ENCODE measurements at regions not wholly inside any gene's neighbourhood (a gene's known extent, or its start where the extent isn't known, plus 50 kb on each side); places are given as distances from the start of the nearest gene placed in this dataset.
A peak's percentile ranks its signal among the peaks of the same experiment; 100 is the strongest.
"Not testable (repeated sequence)": the region's sequence is repeated elsewhere in the genome, so short reads cannot be mapped to it uniquely, and the experiment has no call there.

DNA sequence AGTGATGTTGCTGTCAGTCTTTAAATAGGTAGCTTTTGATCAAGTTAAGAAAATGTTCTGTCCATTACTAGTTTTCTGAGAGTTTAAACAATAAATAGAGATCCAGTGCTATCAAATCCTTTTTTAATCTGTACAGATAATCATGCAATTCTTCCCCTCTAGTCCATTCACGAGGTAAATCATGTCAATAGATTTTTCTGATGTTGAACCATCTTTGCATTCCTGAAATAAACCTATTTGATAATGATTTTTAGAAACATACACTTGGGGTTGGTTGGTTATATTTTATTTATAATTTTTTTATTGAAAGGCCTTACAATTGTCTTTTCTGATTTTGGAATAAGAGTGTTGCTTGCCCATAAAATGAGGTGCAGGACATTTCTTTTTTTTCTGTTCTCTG is 95.0 kb downstream of the FAM53A start:
- FAIRE-seq = no peak

DNA sequence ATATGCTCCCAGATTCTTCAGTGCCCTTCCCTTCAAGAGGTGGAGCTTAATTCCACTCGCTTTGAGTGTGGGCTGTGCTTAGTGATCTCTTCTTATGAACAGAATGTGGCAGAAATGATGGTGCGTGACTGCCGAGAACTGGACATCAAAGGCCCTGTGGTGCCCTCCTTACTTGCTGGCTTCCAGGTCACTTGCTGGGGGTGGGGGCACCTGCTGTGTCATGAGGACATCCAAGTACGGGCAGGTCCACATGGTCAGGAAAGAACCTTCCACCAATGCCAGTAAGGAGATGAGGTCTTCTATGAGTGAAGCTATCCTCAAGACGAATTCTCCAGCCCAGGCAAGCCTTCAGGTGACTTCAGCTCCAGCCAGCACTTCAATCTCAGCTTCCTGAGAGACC is 95.8 kb downstream of the FAM53A start:
- no peak for FAIRE-seq

DNA sequence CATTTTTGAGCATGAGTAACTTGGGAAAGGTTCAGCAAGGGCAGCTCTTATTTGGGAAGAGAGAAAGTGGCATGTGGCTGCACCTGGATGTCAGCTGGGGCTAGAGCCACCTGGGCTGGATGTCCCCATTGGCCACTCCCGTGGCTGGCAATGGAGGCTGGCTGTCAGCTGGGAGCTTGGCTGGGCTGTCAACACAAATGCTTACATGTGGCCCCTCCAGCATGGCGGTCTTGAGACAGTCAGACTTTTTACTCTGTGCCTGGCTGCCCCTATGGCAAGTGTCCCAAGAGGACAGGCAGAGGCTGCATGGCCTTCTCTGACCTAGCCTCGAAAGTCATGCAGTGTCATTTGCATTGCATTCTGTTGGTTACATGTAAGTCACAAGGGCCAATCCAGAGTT is 99.6 kb downstream of the FAM53A start:
- no peak for FAIRE-seq

DNA sequence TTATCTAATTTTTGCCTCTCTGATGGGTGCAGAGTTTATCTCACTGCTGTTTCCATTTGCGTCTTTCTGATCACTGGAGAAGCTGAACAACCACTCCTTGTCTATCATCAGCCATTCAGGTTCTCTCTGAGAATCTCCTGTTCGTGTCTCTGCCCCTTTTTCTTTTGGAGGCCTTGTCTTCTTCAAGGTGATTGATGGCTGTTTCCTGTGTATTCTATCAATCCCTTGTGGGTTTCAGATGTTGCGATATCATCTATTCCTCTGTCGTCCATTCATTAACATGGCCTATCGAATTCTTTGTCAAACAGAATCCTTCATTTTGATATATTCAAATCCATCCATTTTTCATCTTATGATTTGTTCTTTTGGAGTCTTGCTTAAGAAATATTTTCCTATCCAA is 100.3 kb downstream of the FAM53A start:
- no peak for FAIRE-seq

DNA sequence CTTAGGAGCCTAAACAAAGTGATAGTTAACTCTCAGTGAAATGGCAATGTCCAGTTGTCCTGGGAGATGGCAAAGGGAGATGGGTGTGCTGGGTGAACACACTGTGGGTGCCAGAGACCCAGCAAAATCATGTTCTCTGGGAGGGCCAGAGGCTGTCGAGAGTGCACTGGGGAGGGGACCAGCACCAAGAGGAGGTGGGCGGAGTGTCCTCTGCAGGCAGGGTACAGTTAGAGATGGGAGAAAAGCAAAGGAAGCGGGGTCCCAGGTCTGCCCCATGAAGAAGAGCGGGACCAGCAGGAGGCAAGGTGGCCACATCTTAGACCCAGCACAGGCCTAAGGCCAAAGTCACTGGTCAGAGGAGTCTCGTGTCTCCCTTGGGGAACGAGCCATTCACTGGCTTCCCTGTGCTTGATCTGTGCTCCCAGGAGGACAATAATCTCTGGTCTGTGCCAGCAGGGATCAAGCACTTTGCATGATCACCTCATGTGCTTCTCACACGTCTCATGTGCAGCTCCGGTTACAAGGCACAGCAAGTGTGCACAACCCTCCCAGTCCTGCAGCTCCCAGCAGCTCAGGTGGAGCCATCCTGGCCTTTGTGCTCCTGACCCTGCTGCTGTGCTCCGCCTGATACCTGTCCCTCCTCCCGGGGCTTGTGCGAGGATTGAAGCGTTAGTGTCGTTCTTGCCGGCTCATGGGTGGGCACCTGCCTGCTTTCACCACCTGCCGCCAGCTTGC is 100.9 kb downstream of the FAM53A start:
- no peak for FAIRE-seq

DNA sequence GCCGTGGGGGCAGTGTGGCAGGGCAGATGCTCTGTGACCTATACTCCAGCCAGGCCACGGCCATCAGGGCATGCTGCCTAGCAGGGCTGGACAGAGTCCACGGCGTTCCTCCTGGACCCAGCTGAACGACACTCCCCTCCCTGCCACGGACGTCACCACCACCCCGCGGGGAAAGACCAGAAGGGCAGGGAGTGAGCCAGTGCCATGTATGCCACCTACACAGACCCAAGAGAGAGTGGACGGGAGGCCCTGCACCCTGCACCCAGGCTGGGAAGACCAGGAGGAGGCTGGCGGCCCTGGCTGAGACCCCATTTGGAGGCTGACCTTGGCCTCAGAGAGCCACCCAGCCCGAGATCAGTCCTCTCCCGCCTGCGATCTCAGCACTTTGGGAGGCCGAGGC is 101.9 kb downstream of the FAM53A start:
- no peak for FAIRE-seq

DNA sequence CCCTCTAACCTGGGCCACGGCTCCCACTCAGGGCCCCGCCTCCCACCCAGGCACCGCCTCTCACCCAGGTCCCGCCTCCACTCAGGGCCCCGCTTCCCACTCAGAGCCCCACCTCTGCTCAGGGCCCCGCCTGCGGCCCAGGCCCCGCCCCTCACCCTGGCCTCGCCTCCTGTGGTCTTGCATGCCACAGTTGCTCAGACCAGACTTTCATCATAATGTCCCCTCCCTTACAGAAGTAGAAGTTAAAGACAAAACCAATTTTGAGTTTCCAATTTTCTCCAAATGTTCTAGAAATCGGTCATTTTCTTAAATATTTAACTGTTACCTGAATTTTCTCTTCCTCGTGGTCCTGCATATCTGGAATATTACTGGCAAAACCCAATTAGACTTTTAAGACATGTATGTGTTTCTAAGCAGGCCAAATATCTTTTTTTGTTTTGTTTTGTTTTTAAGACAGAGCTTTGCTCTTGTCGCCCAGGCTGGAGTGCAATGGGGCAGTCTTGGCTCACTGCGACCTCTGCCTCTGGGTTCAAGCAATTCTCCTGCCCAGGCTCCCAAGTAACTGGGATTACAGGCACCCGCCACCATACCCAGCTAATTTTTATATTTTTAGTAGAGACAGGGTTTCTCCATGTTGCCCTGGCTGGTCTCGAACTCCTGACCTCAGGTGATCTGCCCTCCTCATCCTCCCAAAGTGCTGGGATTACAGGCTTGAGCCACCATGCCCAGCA is 102.8 kb downstream of the FAM53A start:
- peak; percentile 37 for FAIRE-seq

DNA sequence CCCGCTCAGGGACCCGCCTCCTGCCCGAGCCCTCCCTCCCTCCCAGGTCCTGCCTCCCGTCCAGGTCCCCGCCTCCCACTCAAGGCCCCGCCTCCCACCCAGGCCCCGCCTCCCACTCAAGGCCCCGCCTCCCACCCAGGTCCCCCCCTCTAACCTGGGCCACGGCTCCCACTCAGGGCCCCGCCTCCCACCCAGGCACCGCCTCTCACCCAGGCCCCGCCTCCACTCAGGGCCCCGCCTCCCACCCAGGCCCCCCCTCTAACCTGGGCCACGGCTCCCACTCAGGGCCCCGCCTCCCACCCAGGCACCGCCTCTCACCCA is 103.5 kb downstream of the FAM53A start:
- FAIRE-seq = not testable (repeated sequence)

DNA sequence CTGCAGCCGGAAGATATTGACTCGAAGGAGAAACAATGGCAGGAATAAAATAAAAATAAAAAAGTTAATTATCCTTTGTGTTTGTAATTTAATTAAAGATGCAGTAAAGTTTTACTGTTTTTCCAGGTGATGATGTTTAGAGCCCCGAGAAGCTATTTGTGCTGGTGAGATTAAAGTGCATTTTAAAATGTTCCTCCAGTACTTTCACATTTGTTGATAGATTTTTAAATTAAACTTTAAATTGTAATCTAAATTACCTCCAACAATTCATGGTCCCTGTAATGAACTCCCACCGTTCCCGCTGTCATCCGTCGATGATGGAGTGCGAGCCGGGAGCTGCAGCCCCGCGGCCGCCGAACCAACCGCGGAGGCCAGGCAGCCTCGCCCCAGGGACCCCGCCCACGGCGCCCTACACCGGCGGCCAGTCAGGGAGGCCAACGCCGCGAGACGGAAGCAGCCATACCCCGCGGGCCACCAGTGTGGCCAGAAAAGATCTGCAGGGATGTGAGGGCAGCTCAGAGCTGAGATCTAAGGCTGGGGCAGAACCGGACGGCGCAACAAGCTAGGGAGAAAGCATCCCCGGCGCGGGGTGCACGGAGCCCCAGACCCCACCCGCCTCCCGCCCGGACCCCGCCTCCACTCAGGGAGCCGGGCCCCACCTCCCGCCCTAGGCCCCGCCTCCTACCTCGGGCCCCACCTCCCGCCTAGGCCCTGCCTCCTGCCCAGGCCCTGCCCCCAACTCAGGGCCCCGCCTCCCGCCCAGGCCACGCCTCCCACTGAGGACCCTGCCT is 104.0 kb downstream of the FAM53A start:
- FAIRE-seq = no peak

DNA sequence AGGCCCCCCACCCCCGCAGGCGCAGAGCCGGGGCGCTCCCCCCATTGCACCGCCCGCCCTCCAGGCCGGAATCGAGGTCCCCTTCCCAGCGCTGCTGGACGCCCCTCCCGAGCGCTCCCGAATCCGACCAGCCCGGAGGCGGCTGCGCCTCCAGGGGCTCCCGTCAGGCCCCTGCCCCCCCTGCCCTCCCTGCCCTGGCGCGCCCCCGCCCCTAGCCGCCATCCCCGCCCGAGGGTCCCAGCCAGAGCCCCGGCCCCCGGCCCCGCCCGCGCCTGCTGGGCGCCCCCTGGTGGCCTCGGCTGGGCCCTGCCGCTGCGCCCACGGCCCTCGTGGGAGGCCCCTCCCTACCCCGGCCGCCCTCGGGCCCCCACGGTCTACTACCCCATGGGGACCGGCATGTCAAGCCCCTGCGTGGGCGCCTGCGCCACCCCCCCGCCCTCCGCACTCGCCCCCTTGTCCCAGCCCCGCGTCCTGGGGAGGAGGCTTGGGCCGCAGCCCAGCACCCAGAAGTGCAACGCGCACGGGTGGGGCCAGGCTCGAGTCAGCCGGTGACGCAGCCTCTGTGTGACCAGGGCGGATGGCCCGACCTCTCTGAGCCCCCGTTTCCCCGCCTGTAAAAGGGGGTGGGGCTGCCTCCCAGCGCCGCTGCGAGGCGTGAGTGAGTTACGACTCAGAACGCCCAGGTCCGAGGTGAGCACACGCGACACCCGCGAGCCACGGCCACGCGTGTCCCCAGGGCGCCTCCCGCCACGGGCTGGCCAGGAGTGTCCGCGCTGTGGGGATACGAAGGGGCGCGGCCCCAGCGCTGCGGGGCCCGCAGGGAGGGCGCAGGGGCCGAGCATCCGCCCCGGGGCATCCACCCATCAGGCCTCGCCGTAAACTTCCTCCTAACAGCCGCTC is 104.9 kb downstream of the FAM53A start:
- no peak for FAIRE-seq

DNA sequence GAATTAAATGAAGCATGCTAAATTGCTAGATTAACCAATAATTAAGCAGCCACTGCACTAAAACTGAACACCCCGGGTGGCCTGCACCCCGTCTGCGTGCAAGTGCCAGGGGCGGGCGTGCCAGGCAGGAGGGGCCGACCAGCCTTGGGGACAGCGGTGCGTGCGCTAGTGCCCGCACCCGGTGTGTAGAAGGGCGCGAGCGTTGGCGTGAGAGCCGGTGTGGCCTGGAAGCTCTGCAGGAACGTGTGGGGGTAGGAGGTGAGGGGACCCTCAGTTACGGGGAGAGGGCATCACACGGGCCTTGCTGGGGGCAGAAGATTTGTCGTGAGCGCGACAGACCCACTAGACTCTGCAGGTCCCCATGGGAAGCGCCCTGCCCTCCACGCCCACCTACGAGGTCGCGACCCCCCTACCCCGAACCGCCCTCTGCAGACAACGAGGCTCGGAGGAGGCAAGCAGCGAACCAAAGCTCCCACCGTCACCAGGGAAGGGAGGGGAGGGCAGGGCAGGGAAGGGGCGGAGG is 105.8 kb downstream of the FAM53A start:
- no peak for FAIRE-seq

DNA sequence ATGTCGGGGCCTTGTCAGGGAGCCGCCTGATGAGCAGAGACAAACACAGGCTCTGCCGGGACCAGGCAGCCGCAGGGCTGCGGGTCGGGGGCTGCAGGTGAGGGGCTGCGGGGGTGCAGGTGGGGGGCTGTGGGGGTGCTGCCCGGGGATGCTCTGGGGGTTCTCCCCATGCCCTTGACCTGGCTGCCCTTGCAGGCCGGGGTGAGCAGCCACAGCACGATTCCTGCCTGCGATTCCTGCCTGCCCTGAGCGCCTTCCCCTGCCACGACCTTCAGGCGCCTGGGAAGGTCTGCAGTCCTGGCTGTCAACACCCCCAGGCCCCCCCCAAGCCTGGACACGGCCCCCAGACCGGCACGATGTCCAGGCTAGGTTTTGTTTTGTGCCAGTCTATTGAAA is 106.3 kb downstream of the FAM53A start:
- FAIRE-seq = no peak

DNA sequence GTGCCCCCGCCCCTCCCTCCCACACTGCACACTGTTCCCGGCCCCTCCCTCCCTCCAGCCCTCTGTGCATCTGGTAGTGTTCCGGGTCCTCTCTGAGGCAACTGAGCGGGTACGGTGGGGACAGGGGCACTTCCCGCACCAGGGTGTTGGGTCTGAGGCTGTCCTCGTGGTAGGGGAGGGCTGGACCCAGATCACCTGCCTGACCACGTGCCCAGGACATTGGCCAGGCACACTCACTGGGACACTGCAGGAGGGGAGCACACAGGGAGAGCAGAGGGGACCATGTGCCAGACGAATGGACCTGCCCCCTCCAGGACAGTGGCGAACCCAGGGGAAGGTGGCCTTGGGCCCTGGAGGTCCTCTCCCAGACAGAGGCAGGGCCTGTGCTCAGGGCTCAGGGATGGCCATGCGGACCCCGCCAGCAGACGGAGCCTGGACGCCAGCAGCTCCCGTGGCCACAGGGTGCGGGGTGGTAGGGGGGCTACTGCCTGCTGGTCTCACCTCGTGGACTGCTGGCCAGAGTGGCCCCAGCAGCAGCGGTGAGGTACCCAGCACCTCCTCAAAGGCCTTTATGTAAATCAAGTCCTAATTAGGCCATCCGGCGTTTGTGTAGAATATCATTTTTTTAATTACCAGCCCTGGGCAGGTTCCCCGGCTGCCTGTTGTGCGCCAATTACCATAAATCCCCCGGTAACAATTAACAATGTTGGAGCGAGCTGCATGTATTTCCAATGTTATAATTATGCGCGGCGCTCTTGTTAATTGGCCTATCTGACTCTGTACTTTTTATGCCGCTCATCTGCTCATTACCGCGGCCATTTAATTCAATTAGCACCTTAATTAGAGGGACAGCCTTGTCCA is 106.9 kb downstream of the FAM53A start:
- no peak for FAIRE-seq

DNA sequence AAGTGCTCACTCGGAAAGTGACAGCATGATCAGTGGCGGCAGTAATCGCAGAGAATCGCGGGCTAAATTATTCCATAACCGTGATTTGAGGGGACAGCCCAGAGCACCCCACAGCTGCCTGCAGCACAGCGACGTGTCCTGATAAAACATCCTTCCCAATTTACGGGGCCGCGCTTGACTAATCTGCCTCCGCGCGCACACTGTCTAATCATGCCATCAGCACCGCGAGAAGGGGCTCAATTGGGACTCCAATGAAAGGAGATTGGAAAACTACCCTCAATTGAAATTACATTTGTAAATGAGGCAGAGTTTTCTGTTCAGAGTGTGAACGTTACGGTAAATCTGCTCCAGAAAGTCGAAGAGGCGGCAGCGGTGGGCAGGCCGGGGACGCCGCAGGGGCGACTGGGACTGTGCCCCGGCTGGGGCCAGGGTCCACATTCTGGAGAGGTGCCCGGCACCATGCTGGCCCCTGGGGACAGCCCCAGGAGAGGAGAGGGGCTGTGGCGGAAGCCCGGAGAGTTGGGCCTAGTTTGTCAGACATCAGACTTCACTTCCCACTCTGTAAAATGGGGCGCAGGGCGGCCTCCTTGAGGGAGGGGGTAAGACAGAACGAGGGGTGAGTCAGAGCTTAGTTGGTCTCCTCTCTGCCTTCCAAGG is 107.7 kb downstream of the FAM53A start:
- no peak for FAIRE-seq

DNA sequence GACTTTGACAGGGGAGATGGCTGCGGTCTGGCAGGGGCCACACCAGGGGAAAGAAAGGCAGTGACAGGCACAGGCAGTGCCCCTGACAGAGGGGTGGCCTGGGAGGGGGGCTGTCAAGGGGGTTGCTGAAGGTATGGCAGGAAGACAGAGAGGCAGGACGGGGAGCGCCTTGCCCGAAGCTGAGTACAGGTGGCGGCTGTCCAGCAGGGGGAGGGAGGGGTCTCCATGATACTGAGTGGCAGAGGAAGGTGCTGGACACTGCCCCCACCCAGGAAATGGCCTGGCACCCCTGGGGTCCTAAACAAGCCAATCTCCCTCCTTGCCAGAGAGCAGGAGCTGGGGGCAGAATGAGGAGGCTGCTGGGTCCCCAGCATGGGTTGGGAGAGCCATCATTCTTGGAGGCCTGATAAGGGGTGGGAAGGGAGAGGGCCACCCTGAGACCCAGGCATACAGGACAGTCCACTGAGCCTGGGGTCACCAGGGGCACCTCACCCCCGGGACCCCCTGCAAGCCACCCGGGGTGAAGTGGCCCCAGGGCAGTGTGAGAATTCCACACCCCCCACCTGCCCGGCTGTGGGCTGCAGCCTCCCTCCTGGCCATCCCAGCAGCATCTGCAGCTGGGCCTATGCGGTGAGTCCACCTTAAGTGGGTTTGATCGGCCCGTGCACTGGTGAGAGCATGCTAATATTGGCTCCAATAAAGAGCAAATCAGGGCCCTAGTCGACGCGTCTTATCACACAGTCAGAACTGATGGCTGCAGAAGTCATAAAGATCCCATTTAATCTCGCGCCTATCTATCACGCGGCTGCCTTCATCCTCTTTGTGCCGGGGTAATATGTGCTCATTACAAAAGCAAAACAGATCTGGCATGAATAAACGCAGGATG is 108.5 kb downstream of the FAM53A start:
- FAIRE-seq = no peak

DNA sequence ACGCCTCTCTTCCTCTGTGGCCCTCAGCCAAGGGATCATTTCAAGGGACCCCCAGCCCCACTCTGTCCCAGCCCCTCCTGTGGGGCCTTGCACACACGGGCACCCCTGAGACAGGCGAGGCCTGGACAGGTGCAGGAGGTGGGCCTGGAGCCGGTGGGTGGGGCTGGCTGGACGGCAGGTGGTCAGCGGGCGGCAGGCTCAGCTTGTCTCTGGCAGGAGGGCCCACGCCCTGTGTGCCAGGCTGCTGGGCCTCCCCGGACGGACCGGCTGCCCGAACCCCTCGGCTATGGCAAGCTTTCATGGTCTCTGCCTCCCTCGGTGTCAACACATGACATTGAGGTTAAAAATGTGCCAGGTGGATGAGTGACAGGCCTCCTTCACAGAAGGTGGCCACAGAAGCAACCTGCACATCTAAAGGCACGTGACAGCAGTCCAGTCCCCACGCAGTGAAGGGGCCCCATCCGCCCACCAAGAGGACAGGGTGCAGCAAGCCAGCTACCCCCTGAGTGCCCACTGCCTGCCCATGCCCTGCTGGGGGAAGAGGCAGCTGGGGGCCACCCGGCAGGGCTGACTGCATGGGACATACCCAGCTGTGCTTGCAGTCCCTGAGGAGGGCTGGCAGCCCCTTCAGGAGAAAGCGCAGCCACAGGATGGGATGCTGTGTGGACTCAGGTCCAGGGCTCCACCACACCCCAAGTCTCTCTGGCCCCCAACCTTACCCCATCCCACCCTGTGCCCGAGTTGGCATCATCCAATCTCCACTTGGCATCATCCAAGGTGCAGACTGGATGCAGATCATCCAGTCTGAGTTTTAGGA is 109.3 kb downstream of the FAM53A start:
- FAIRE-seq = no peak

DNA sequence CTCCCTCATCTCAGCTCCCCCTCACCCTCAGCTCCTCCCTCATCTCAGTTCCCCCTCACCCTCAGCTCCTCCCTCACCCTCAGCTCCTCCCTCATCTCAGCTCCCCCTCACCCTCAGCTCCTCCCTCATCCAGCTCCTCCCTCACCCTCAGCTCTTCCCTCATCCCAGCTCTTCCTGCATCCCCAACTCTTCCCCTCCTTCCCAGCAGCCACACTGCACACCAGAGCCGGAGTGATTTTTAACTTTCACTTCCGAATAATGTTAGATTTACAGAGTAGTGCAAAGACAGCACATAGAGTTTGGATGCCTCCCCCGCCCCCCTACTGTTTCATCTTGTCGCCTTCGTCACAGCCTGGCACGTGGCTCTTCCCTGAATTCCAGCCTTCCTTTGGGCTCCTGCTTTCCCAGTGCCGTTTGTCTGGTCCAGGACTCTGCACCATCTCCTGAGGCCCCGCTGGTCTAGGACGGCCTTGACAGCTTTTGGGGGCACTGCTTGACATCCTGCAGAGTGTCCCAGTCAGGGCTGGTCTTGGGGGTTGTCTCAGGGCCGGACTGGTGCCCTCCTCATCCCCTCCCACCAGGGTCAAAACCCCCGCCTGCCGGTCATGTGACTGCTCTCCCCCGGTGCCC is 110.2 kb downstream of the FAM53A start:
- no peak for FAIRE-seq

DNA sequence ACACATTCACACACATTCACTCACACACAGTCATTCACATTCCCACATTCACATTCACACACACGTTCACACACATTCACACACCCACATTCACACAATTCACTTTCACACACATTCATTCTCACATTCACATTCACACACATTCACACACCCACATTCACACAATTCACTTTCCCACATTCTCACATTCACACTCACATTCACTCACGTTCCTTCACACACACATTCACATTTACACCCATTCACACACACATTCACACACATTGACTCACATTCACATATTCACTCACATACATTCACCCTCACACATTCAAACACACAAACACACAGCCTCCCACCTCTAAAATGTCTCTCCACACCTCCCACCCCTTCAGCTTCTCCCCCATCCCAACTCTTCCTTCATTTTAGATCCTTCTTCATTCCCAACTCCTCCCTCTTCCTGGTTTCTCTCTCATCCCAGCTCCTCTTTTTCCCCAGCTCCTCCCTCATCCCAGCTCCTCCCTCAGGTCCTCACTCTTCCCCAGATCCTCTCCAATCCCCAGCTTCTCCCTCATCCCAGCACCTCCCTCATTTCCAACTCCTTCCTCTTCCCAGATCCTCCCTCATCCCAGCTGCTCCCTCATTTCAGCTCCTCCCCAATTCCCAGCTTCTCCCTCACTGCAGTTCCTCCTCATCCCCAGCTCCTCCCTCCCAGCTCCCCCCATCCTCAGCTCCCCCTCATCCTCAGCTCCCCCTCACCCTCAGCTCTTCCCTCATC is 111.0 kb downstream of the FAM53A start:
- FAIRE-seq = no peak

All from TTC549 (cell line).